Activated CD4-positive, alpha-beta T cell treated with anti-CD3 and anti-CD28 coated beads, Interleukin-2, amount 50 U/mL, for 24 hours (primary cell): ENCODE measurements at regions not wholly inside any gene's neighbourhood (a gene's known extent, or its start where the extent isn't known, plus 50 kb on each side); places are given as distances from the start of the nearest gene placed in this dataset.

ENCODE experiments used
- DNase-seq, 2 donors: peaks; one replicate each; pipeline ENCODE4 v3.0.0-alpha.2; 2020; ENCODE audit warnings: low read depth in 1 of 2, low spot score in 1 of 2

DNA sequence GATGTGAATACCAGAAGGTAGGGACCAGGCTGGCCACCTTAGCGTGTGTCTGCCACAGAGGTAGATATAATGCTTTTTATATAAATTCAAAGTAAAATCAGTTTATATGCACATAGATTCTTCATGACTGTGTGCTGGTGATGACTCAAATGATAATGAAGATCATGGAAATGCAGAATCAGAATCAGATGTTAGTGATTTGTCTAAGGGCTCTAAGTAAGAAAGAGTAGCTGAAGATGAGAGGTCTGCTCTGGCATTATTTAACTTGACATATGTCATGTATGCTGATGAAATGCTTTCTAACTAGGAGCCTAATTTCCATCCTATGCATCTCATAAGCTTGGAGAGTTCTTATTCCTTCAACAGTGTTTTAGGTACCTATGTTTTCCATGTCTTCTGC is 50.3 kb upstream of the DPH6 start:
- no peak for DNase-seq

DNA sequence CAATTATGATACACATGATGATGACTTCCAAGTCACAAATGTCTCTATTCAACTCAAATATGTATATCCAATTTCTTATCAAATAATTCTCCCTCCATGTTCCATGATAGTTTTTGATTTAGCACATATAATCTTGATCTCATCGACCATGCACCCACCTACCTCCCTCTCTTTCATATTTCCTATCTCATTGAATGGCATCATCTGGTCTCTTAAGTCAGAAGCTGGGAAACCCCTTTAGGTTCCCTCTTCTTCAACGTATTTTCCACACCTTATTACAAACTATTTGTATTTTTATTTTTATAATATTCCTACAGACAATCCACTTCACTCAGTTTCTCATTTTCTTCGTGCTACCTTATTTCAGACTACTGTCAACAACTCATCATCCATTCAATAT is 56.9 kb upstream of the DPH6 start:
- DNase-seq: no peak

DNA sequence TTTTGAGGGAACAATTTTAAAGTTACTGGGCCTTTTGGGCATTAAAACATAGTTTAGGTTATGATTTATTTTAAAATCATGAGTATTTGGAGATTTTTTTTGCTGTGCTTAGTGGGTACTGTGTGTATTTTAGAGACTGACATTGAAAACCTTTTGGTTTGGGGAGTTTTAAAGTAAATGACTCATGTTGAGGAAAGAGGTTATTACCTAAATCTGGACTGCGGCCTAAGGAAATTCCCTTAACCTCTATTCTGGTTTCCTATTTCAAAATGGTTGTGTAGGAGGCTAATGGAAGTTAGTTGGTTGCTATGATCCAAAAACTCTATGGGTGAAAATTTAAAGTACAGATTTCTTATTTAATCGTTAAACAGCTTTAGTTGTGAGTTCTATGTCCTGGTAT is 57.3 kb upstream of the DPH6 start:
- DNase-seq: no peak

DNA sequence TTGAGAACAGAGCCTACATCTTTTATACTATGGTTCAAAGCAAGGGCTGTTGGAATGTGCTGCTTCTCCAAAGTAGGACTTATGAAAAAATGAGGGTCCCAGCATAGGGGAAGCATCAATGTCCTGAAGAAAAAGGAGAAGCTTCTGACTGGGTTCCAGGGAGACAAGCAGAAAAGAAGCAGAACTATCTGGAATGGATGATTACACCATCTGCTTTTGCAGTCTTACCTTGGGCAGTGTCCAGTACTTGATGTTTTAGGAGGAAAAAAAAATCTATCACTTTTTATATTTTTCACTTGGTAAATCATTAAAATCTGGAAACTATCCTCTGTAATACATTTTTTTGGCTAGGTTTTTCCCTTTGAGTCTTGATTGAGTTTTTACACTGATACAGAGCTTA is 57.9 kb upstream of the DPH6 start:
- no peak for DNase-seq

DNA sequence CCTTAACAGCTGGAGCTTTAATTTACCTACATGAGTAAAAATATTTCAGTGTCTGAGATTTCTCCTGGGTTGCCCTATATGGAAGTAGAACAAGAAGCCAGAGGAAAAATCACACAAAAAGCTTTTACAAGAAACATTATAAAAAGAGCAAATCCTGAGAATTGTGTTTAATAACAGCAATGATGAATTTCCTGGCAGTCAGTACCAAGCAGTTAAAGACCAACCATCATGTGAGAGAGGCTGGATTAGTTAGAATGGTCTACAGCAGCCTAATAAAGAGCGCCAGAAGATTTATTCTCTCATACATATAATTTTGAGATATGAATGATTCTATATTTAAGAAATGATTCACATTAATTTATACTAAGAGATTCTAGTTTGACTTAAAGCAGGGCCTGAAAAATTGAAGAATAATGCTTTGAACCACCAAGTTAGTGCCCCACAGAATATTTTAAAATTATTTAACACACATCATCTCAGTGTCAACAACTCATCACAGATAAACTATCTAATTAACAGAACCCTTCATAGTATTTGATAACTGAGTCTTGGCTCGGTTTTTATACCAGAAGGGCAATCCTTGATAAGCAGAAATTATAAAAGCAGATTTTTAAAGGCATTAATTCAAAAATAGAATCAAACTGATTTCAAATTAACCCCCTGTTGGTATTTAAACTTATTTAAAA is 59.9 kb upstream of the DPH6 start:
- DNase-seq: no peak

DNA sequence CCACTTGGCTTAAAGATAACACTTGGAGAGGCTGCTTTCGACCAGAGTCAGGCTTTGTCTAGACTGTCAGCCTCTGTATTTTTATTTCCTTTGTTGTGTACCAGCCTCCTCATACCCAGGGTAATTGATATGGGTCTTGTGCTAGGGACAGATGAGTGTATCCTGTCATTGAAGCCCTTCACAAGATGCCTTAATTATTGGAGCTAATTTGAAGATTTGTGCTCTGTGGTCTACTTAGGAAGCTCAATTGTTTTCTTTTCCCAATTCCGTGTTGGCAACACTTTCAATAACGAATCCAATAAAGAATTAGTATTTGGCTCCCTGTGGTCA is 60.5 kb upstream of the DPH6 start:
- DNase-seq: no peak

DNA sequence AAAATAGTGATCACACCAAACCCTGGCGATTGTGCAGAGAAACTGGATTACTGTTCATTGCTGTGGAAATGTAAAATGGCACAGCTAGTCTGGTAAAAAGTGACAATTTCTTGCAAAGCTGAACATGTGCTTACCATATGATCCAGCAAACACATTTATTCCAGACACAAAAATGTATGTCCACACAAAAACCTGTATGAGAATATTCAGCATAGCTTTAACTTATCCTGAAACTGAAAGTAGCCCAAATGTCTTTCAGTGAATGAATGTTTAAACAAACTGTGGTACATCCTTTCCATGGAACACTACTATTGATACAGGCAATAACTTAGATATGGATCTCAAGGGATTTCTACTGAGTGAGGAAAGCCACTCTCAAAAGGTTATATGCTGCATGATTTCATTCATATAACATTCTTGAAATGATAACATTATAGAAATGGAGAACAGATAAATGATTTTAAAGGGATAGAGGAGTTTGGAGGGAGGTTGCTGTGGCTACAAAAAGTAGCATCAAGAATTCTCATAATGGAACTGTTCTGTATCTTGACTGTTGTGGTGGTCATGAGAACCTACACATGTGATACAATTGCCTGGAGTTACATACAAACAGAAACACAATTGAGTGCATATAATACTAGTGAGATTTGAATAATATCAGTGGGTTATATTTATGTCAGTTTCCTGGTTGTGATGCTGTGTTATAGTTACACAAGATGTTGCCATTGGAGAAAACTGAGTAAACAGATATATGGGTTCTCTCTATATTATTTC is 70.7 kb upstream of the DPH6 start:
- no peak for DNase-seq

DNA sequence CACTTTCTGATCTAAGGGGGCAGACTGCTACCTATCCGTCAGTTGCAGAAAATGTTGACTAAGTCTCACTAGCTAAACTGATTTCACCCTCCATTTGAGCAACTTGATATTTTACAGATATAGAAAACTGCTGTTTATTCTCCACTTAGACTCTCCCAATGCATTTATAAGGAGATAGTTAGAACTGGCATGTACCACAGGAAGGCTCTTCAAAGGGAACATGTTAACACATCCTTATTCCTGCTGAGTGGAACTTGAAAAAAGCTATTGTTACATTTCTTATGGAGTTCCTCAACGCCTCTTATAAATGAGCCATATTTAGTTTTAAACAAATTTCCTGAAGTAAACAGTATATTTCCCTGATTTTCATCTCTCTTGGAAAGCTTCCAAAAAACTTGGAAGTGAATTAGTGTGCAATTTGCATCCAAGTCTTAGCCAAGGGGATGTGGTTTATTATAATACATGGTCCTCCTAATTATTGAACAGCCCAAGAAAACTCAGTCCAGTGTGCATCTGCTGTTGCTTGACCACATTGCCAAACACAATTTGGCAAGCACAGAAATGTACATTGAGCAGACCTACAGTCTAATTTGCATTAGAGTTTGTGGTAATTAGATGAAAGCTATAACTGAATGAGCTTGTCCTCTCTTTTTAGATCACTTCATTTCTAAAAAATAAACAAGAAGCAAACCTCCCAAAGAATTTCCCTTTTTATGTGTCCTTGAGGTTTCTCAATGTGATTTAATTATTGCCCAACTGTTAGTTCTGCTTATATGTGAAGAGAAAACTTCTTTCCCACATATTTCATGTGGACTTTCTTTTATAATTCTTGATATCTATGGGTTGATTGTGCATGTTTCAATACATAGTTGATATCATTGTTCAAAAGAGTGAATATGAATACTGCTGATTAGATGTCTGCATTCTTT is 72.6 kb upstream of the DPH6 start:
- no peak for DNase-seq

DNA sequence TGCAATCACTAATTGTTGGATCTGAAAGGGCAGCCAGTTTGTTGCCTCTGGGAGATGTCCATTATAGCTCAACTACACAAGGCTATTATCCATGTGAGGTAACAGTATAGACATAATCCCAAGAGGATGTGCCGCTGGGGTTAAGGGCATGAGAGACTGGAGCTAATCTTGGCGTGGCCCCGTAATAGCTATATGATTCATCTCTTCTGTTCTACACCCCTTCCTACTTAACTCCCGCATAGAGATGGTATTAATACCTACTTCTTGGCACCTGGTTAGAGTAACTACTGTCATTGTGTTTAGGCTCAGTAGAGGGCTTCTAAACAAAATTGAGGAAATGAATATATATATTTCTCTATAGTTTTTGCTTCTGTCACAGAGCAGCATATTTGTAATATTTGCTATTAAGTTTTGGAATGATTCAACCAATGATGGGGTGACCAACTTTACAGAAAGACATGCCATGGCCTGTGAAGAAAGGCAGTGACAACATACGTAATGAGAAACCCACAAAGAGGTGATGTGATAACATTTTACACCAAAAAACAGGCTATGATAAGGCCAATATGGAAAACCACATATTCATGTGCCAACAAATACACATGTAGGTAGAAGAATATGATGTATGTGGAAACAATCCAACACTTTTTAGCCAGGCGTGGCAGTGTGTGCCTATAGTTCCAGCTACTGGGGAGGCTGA is 76.8 kb upstream of the DPH6 start:
- DNase-seq: no peak

DNA sequence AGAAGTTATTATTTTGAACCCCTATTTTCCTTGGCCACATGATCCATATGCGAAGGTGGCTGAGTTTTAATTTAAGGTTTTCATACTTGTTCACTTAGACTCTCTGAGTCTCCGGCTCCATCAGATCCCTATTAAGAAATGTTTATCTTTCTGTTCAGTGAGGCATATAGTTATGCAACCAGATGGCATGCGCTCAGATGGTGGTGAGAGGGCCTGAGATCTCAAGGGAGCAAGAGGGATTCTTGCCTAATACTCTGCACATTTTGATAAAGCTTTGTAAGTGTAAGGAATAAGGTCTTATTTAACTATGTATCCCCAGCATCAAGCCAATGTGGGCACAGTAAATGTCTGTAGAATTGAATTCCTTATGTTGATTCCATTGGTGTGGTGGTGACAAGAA is 78.9 kb upstream of the DPH6 start:
- DNase-seq: no peak

DNA sequence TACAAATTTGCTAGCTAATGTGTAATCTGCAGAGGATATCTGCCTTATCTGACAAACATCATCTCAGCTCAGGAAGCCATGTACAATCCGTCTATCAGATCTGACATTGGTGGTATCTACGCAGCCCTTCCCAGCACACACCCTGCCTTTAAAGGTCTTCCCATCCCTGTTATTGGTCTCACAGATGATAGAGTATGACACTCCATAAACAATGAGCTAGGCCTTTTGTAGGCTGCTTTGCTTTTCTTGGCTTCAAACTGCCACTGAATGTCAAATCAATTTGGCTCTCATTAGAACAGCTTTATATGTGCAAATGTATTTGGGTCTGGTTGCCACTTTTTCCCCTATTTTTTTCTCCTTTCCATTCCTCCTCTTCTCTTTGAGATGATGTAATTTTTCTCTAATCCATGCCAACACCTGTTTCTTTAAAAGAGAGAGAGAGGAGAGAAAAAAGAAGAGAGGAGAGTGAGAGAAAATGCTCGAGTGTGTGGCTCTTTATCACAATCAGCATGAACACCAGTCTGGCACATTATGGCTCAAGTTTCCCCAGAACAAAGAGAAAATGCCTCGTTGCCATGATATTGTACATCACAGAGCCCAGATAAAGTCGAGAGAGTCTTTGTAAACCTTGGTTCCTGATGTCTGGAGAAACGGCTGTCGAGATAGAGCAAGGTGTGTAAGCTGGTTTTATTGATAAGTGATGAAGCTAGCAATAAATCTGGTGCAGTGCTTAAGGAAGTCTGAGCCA is 80.8 kb upstream of the DPH6 start:
- DNase-seq: no peak

DNA sequence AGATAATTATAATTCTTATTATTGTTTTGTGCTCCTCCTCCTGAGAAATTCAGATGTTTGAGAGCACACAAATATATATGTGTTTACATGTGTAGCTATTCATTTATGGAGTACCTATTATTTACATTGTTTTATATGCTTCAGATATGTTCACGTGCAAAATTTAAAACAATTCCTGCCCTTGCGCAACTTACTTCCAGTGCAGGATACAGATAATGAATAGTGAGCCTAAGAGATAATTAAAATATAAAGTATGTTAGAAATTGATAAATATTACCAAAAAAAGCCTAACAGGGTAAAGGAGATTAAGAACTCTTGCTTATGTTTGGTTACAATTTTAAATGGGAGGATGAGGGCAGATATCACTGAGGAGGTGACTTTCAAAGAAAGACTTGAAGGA is 81.7 kb upstream of the DPH6 start:
- no peak for DNase-seq

DNA sequence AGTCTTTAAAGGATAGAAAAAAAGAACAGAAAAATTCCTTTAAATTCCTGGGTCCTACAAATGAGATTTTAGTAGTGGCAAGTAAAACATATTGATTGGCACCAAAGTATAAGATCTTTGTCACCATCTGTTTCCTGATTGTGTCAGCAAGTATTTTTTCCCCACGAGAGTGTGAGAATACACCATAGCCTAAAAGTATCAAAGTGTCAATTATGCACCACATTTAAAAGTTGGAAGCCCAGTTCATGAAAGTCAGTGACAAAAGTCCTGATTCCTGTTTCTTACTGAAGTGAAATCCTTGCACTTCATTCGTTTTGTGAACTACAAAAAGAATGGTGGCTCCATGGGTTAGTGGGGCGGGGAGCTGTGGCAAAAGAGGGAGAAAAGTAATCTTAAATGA is 83.8 kb upstream of the DPH6 start:
- no peak for DNase-seq

DNA sequence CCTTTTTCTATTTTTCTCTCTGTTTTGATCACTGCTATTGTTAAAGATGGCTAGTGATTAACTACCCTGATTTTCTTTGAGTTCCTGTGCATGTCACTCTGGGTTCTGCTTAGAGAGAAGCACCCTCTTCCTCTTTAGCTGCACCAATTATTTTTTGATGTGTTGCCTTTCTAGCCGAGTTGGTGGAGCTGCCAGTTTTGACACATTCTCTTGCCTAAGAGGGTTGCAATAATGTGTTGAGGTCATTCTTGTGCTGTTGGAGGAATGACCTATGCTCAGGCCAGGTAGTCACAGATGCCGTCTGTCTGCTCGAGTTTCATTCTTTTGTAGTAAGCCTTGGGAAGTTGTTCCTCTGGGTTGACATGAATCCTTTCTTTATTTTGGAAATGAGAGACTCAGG is 84.6 kb upstream of the DPH6 start:
- DNase-seq: no peak

DNA sequence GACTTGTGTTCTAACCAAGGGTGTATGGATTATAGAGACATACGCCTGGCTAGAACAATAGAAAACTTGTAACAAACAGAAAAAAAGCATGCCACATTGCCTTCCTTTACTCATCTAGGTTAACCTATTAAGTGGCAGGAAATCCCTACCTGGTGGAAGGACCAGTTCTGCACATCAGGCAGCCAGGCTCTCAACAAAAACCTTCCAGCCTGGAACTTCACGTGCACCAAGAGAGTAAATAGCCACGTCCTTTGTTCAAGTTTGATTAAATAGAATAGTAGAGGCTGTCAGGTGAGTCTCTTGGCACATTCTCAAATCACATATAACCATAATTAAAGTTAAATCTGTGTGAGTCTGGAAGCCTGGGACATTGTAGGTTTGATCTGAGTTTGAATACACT is 85.0 kb upstream of the DPH6 start:
- no peak for DNase-seq

DNA sequence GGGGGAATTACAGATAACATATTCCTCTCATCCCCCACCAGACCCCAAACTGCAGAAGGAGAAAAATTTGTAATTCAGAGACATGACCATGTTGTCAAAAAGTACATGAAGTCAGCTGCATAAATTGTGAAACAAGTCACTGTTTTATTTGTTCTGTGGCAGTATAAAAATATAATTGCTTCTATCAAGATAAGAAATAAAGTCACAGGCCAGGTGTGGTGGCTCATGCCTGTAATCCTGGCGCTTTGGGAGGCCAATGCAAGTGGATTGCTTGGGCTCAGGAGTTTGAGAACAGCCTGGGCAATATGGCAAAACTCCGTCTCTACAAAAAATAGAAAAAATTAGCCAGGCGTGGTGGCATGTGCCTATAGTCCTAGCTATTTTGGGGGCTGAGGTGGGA is 87.7 kb upstream of the DPH6 start:
- DNase-seq: no peak

DNA sequence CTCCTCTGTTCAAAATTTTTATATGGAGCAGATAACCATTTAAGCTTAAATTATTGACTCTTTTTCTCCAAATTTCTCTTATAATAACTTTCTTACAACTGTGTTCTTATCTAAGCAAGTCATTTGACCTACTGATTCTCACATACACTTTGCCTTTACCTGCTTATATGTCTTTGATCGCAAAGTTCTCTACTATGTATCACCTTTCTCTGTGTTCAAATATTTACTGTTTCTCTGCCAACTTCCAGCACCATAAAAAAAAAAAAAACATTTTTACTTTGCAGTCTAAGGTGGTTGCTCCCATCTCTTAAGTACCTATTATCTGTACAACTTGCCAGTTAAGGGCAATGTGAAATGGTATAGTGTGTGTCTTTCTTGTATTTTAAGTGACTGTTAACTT is 100.8 kb upstream of the DPH6 start:
- DNase-seq: no peak

DNA sequence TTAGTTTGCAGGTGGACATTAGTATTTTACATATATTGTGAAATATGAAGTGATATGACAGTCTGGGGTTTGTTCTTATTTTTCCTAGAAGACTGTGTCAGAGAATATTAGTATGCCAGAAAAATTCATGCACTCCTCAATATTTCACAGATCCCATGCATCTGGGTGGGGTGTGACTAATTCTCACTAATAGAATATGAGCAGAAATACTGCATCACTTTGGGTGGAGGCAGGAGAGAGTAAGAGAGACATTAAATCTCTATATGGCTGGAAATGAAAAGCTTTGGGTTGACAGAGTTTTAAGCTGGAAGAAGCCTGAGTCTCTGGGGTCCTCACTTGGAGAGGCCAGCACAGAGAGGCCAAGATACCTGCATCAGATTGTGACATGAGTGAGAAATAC is 101.3 kb upstream of the DPH6 start:
- no peak for DNase-seq

DNA sequence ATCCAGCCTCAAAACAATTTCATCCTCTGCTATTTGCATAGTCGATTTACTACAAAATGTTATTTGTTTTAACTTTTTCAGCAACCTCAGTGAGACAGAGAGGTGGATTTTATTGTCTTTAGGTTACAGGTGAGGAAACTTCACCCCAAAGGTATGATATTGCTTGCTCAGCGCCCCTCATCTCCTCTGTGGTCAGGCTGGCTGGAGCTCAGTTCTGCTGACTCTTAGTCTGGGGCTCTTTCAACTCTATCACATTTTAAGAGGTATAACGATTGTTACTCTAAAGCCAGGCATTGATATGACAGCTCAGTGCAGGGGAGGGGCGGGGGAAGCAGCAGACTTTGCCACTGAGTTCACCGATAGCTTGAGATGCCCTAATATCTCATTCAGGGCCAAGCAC is 103.0 kb upstream of the DPH6 start:
- no peak for DNase-seq

DNA sequence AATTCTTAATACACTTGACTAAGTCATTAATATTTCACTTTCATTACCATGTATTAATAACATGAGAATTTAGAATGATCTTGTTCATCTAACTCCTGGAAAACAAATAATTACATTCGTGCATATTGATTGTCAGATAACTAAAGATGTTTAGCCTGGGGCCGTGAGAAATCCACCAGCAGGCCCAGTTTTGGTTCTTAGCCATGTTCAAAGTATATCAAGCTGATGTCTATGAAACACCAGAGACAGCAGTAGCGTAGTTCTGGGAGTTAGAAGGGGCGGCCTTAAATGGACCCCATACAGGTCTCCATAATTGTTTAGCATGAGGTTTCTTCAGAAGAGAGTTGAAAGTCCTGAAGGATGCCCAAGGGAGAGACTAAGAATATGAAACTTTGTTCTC is 103.6 kb upstream of the DPH6 start:
- no peak for DNase-seq

DNA sequence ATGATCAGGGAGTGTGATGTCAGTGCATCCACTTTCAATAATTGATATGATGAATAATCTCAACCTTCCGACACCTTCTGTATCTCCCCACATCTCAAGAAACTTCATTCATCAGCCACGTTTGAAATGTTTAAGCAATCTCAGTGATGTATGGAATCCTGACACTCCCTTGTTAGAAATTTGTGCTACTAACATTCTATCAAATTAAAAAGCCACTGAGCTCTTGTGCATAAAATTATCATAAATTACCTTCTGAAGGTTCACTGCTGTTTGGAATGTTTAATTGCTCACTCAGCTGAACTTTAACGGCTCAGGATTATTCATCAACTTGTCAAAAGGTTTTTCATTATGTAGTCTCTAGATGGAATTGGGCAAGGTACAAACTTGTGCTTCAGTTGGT is 108.4 kb upstream of the DPH6 start:
- DNase-seq: no peak
